ENCODE measurements at regions not wholly inside any gene's neighbourhood (a gene's known extent, or its start where the extent isn't known, plus 50 kb on each side); places are given as distances from the start of the nearest gene placed in this dataset.

DNA sequence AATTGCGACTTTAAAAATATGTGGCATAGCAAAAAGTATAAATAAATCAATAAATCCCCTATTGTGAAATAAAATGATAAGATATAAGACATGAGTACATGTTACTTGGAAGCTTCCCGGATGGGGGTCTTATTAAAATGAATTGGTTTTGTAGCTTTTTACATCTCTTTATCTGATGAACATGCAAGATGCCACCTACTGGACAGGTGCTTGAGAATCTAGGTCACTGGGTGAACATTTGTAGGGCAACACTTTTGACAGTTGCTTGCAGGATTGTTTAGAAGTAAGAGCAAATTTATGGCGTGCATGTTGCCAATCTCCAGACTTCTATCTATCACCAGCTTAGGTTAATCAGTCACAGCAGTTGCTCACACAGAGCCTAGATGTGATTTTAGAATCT is 362.7 kb upstream of the SUCLG2 start:
- Histone ChIP-seq H3K9me3 (no peaks in the 10 kb centered on the region), H3K4me1 (ENCODE audit: low read depth) (no peaks in the 10 kb centered on the region)

DNA sequence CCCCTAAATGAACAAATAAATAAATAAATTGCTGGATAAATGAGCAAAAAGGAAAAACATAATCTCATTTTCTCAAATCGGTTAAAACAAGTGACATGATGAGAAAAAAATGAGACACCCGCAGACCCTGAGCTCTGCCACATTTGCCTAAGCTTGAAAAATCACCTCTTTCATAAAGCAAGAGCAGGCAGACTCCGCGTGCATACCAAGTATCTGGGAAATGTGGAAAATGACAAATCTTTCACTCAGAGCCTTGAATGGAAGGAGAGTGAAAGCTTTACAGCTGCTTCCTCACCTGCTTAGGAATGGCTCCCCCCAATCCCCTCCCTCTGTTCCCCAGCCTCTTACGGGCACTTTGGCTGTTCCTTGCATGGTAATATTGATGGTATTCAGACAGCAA is 355.5 kb upstream of the SUCLG2 start:
- H3K9me3 ChIP-seq, result no peaks in the 10 kb centered on the region
- intact Hi-C loops (cut with DNase I, micrococcal nuclease), result no loop called here
- DNase-seq (no peak), ATAC-seq (no peak)
- TF ChIP-seq, protein P1, sequence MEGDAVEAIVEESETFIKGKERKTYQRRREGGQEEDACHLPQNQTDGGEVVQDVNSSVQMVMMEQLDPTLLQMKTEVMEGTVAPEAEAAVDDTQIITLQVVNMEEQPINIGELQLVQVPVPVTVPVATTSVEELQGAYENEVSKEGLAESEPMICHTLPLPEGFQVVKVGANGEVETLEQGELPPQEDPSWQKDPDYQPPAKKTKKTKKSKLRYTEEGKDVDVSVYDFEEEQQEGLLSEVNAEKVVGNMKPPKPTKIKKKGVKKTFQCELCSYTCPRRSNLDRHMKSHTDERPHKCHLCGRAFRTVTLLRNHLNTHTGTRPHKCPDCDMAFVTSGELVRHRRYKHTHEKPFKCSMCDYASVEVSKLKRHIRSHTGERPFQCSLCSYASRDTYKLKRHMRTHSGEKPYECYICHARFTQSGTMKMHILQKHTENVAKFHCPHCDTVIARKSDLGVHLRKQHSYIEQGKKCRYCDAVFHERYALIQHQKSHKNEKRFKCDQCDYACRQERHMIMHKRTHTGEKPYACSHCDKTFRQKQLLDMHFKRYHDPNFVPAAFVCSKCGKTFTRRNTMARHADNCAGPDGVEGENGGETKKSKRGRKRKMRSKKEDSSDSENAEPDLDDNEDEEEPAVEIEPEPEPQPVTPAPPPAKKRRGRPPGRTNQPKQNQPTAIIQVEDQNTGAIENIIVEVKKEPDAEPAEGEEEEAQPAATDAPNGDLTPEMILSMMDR (IDR thresholded peaks at IDR 0.05), result no peak
- no peak overlapping the region for H3K4me3 ChIP-seq
- no peaks in the 10 kb centered on the region for H3K36me3 ChIP-seq (ENCODE audit: low read depth)
- H3K4me1 ChIP-seq (ENCODE audit: low read depth), result no peaks in the 10 kb centered on the region

More for the DNA sequence above, 362.7 kb upstream of the SUCLG2 start:
- DNase-seq (peak in 1 of 3 donors; percentile 11), ATAC-seq (no peak)
- Histone ChIP-seq H3K4me3 (no peak overlapping the region), H3K36me3 (ENCODE audit: low read depth) (no peaks in the 10 kb centered on the region)
- intact Hi-C loops (cut with DNase I, micrococcal nuclease), result no loop called here
- TF ChIP-seq, protein P1 (IDR thresholded peaks at IDR 0.05), result no peak

DNA sequence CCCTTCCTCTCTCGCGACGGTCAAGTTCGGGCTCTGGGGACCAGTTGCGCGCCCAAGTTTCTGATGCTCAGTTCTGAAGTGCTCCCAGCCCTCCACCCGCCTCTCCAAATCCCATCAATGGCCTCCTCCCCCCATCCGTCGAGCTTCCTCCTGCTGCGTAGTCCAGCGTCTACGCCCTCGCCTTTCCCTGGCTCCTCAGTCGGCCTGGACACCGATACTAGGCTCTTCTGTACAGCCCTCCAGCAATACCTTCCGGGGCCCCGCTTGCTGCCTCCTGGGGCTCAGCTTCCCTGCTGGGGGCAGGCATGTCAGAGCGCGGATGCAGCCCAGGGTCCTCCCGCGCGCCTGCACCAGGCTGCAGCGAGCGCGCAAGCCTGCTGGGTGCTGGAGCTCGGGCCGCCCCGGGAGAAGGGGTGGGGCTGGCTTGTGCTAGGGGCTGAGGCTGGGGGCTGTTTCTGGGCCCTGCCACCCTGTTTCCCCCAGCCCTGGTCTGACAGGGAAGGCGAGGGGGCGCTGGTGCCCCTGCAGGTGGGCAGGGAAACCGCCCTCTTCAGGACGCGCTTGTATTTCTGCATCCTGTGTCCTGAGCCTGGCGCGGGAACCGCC is 353.3 kb upstream of the SUCLG2 start:
- TF ChIP-seq, protein P1 (IDR thresholded peaks at IDR 0.05), result no peak
- no peaks in the 10 kb centered on the region for H3K4me1 ChIP-seq (ENCODE audit: low read depth)
- H3K4me3 ChIP-seq, result no peak overlapping the region
- DNase-seq (peak in 2 of 3 donors; percentile 18 to 39), ATAC-seq (peak; percentile 49)
- H3K36me3 ChIP-seq (ENCODE audit: low read depth), result no peaks in the 10 kb centered on the region
- intact Hi-C loops (cut with DNase I, micrococcal nuclease), result no loop called here
- no peaks in the 10 kb centered on the region for H3K9me3 ChIP-seq

DNA sequence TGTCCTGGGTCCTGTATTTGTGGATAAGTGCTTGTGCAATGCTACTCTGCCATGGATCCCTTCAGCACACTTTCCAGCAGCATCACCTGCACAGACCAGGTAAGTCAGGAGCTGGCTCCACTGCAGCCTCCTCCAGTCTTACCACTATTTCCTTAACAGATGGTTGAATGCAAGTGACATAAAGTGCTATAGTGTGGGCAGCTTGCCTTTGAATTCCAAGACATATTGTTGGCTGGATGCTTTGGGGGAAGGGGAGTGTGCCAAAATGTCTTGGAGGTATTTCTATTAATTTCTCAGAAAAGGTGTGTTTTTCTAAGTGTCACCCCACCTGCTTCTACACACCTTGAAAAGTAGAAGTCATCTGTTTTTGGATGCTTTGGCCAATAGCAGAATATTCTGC is 352.2 kb upstream of the SUCLG2 start:
- Histone ChIP-seq H3K4me3 (no peak overlapping the region), H3K4me1 (ENCODE audit: low read depth) (no peaks in the 10 kb centered on the region), H3K9me3 (no peaks in the 10 kb centered on the region), H3K36me3 (ENCODE audit: low read depth) (no peaks in the 10 kb centered on the region)
- intact Hi-C loops (cut with DNase I, micrococcal nuclease), result no loop called here
- TF ChIP-seq, protein P1 (IDR thresholded peaks at IDR 0.05), result no peak
- ATAC-seq (no peak), DNase-seq (no peak)

DNA sequence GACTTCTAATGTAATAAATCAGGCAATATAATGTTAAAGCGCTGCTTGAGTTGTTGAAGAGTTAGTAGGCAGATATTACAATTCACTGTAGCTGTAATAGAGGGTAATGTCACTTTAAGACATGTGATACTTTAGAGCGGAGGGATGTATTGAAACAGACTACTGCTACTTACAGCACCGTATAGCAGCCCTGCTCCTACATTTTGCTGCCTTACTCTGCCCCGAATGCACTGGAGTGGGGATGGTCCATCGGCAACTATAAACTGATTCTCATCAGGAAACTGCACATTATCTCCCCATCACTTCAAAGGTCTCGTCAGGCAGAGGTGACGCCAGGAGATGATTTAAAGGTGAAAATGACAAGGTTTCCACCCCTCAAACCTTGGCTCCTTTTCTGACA is 349.7 kb upstream of the SUCLG2 start:
- DNase-seq, result no peak
- ATAC-seq, result no peak
- H3K9me3 ChIP-seq, result no peaks in the 10 kb centered on the region
- TF ChIP-seq, protein P1 (IDR thresholded peaks at IDR 0.05), result no peak
- H3K36me3 ChIP-seq (ENCODE audit: low read depth), result no peaks in the 10 kb centered on the region
- intact Hi-C loops (cut with DNase I, micrococcal nuclease), result no loop called here
- no peaks in the 10 kb centered on the region for H3K4me1 ChIP-seq (ENCODE audit: low read depth)
- H3K4me3 ChIP-seq, result no peak overlapping the region

DNA sequence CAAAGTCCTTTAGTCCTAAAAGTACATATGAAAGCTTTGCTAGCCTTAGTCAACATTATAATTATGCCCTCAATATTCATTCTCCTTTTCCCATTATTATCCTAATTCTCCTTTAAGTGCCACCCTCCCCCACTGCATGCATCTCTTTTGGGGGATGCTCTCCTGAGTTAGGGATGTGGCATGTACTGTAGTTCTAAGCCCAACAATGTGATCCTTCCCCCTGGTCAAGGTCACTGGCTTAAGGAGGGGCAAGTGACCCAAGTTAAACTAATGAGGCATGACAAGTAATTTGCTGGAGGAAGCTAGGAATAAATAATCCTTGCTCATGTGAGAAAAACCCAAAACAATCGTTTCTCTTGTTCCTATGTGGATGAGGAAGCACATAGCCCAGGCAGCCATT is 343.9 kb upstream of the SUCLG2 start:
- DNase-seq, result no peak
- TF ChIP-seq, protein P1 (IDR thresholded peaks at IDR 0.05), result no peak
- Histone ChIP-seq H3K36me3 (ENCODE audit: low read depth) (no peaks in the 10 kb centered on the region), H3K4me1 (ENCODE audit: low read depth) (no peaks in the 10 kb centered on the region), H3K4me3 (no peak overlapping the region), H3K9me3 (no peaks in the 10 kb centered on the region)
- ATAC-seq, result no peak
- intact Hi-C loops (cut with DNase I, micrococcal nuclease), result no loop called here

All from mucosa of descending colon (tissue), 3 donors.